Fibroblast of lung (primary cell): ENCODE measurements at regions not wholly inside any gene's neighbourhood (a gene's known extent, or its start where the extent isn't known, plus 50 kb on each side); places are given as distances from the start of the nearest gene placed in this dataset.

Source experiments
- DNase-seq, 2 donors: peaks; one replicate each; pipeline versions ENCODE4 v3.0.0 to v3.0.0-alpha.2; 2010; ENCODE audit warnings: low read depth in 2 of 2
- H2AFZ ChIP-seq: 2 replicates; pipeline ENCODE4 v1.5.1; 2012; ENCODE audit warnings: low read length, control low read depth, inconsistent platforms
- H3K27ac ChIP-seq: 2 replicates; pipeline ENCODE4 v1.5.1; 2011; ENCODE audit warnings: low read length, control low read depth; ENCODE audit not compliant: insufficient read depth
- H3K27me3 ChIP-seq: 2 replicates; pipeline ENCODE4 v1.5.1; 2011; ENCODE audit warnings: mild to moderate bottlenecking, low read length; ENCODE audit not compliant: control insufficient read depth, insufficient read depth
- H3K36me3 ChIP-seq: 2 replicates; pipeline ENCODE4 v1.5.1; 2011; ENCODE audit warnings: low read length; ENCODE audit not compliant: control insufficient read depth, insufficient read depth
- H3K4me1 ChIP-seq: 2 replicates; pipeline ENCODE4 v1.5.1; 2011; ENCODE audit warnings: low read length; ENCODE audit not compliant: control insufficient read depth, insufficient read depth; ENCODE audit errors: extremely low read depth
- H3K4me2 ChIP-seq: 2 replicates; pipeline ENCODE4 v1.5.1; 2011; ENCODE audit warnings: low read length, control low read depth; ENCODE audit not compliant: insufficient read depth; ENCODE audit errors: extremely low read depth
- H3K4me3 ChIP-seq, 4 experiments: fragments of 200-600 bp in 1 of 4; sonication (generic) in 1 of 4; replicated peaks in 1 of 4; 2 replicates each; pipeline ENCODE4 v1.5.1; 2011 to 2016; ENCODE audit warnings: low read length in 4 of 4, low read depth in 3 of 4, mild to moderate bottlenecking in 3 of 4, control low read depth in 2 of 4, inconsistent platforms in 1 of 4, mixed read lengths in 1 of 4; ENCODE audit not compliant: insufficient read depth in 1 of 4; ENCODE audit errors: control extremely low read depth in 1 of 4
- H3K79me2 ChIP-seq: 2 replicates; pipeline ENCODE4 v1.5.1; 2012; ENCODE audit warnings: mild to moderate bottlenecking, low read length, inconsistent platforms; ENCODE audit not compliant: control insufficient read depth, insufficient read depth
- H3K9ac ChIP-seq: 2 replicates; pipeline ENCODE4 v1.5.1; 2011; ENCODE audit warnings: mild to moderate bottlenecking, low read length, control low read depth; ENCODE audit not compliant: insufficient read depth
- H3K9me3 ChIP-seq: 2 replicates; pipeline ENCODE4 v1.5.1; 2012; ENCODE audit warnings: low read depth, low read length; ENCODE audit not compliant: control insufficient read depth, insufficient read depth
- H4K20me1 ChIP-seq: 2 replicates; pipeline ENCODE4 v1.5.1; 2011; ENCODE audit warnings: low read length; ENCODE audit not compliant: control insufficient read depth, insufficient read depth; ENCODE audit errors: extremely low read depth
- EZH2 ChIP-seq: IDR thresholded peaks from 2 replicates; pipeline ENCODE4 v1.5.1; 2012; ENCODE audit warnings: low read length, control low read depth, mild to moderate bottlenecking; ENCODE audit errors: missing control alignments
- TF ChIP-seq, protein P1 (sequence below), 2 donors: IDR thresholded peaks in 1 of 2; conservative IDR thresholded peaks in 1 of 2; 1 replicate in 1 of 2; 2 replicates in 1 of 2; pipeline ENCODE4 v1.5.1; 2011 to 2012; ENCODE audit warnings: low read length in 2 of 2, control low read depth in 1 of 2, inconsistent platforms in 1 of 2, low read depth in 1 of 2, mild to moderate bottlenecking in 1 of 2

DNA sequence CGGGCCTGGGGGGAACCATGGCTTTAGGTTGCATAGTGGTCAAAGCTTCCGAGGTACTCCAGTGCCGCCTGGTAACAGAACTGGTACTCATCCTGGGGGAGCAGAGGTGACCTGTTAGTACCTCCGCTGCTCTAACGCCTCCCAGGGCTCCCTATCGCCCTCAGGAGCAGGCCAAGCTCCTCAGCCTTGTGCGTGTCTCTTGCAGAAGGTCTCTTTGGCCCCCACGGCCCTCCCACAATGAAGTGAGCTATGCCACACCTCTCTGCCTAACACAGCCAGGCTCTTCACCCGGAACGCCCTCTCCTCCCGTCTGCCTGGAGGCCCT, 133.9 kb downstream of the PTPRS start:
- Histone ChIP-seq H3K79me2 (no peaks in the 10 kb centered on the region), H3K4me3 (no peak overlapping the region), H3K9me3 (no peaks in the 10 kb centered on the region), H2AFZ (no peak overlapping the region), H3K4me2 (no peak overlapping the region), H3K4me1 (no peaks in the 10 kb centered on the region), H3K27me3 (no peaks in the 10 kb centered on the region), H3K9ac (no peak overlapping the region), H3K36me3 (peaks cover 20% of the 10 kb centered on the region), H3K27ac (no peak overlapping the region), H4K20me1 (no peaks in the 10 kb centered on the region)
- DNase-seq: no peak
- no peak for TF ChIP-seq EZH2
- TF ChIP-seq, protein P1, sequence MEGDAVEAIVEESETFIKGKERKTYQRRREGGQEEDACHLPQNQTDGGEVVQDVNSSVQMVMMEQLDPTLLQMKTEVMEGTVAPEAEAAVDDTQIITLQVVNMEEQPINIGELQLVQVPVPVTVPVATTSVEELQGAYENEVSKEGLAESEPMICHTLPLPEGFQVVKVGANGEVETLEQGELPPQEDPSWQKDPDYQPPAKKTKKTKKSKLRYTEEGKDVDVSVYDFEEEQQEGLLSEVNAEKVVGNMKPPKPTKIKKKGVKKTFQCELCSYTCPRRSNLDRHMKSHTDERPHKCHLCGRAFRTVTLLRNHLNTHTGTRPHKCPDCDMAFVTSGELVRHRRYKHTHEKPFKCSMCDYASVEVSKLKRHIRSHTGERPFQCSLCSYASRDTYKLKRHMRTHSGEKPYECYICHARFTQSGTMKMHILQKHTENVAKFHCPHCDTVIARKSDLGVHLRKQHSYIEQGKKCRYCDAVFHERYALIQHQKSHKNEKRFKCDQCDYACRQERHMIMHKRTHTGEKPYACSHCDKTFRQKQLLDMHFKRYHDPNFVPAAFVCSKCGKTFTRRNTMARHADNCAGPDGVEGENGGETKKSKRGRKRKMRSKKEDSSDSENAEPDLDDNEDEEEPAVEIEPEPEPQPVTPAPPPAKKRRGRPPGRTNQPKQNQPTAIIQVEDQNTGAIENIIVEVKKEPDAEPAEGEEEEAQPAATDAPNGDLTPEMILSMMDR (conservative IDR thresholded peaks at IDR 0.05 in 1 of 2, IDR thresholded peaks at IDR 0.05 in 1 of 2; ENCODE audit: low read depth in 1 of 2, low read length in 2 of 2): no peak

DNA sequence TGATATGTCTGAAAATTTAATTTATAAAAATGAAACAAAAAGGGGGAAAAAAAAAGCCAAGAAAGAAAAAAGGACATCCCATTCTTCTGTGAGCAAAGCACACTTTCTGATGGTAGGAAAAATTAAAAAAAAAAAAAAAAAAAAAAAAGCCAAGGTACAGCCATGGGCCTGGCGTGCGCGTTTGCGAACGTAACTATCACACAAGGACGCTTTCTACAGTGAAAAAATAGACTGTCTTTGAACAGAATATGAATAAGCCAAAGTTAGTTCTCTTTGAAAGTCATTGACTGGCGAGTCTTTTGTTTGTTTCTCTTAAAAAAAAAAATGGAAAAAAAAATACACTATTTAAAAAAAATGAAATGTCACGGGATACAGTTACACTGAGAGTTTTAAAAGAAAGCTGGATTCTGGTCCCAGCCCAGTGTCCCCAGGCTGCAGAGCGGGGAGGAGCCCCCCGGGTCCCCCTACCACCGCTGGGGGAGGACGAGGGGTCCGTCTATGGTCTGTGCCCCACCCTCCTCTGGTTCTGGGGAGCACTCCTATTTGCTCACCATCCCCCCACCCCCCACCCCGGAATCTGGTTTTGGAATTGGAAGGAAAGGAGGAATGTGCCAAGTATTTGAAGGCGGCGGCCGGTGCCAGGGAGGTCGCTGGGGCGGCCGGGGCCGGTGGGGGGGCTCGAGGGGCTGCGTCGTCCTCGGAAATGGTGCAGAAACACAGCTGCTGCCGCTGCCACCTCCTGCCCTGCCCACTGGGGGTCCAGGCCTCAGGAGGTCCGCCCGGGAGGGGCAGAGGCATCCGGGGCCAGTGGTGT, 134.5 kb downstream of the PTPRS start:
- no peaks in the 10 kb centered on the region for H4K20me1 ChIP-seq
- H3K27me3 ChIP-seq: no peaks in the 10 kb centered on the region
- H3K9ac ChIP-seq: no peak overlapping the region
- no peak overlapping the region for H2AFZ ChIP-seq
- H3K4me1 ChIP-seq: no peaks in the 10 kb centered on the region
- no peak for TF ChIP-seq EZH2
- TF ChIP-seq, protein P1 (conservative IDR thresholded peaks at IDR 0.05 in 1 of 2, IDR thresholded peaks at IDR 0.05 in 1 of 2; ENCODE audit: low read depth in 1 of 2, low read length in 2 of 2): no peak
- no peaks in the 10 kb centered on the region for H3K79me2 ChIP-seq
- H3K27ac ChIP-seq: no peak overlapping the region
- no peak overlapping the region for H3K4me2 ChIP-seq
- H3K9me3 ChIP-seq: no peaks in the 10 kb centered on the region
- no peak for DNase-seq
- H3K36me3 ChIP-seq: peaks cover 15% of the 10 kb centered on the region
- H3K4me3 ChIP-seq: no peak overlapping the region

DNA sequence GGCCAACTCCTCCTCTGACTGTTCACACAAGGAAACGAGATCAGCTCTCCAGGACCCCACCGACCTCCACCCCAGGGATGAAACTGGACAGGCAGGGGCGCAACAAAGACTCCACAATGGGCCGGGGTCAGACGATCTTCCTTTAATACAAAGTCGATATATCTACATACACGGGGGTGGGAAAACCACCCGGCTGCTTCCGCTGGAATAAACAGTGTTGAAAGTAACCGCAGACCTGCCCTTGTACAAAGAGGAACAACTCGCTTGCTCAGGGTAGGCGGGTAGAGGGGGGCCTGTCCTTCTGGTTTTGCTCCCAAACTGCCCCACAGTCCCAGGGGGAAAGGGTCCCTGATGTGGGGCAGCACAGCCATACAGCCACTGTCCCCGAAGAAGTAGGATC, 135.2 kb downstream of the PTPRS start:
- Histone ChIP-seq H3K27me3 (no peaks in the 10 kb centered on the region), H3K9ac (no peak overlapping the region), H3K9me3 (no peaks in the 10 kb centered on the region), H2AFZ (no peak overlapping the region), H3K79me2 (no peaks in the 10 kb centered on the region), H3K36me3 (peaks cover 8% of the 10 kb centered on the region), H3K27ac (no peak overlapping the region), H3K4me1 (no peaks in the 10 kb centered on the region), H3K4me3 (no peak overlapping the region), H3K4me2 (no peak overlapping the region), H4K20me1 (no peaks in the 10 kb centered on the region)
- TF ChIP-seq, protein P1 (conservative IDR thresholded peaks at IDR 0.05 in 1 of 2, IDR thresholded peaks at IDR 0.05 in 1 of 2; ENCODE audit: low read depth in 1 of 2, low read length in 2 of 2): no peak
- TF ChIP-seq EZH2: no peak
- no peak for DNase-seq
